T47D (cell line): ENCODE measurements at regions not wholly inside any gene's neighbourhood (a gene's known extent, or its start where the extent isn't known, plus 50 kb on each side); places are given as distances from the start of the nearest gene placed in this dataset.
"Not testable (repeated sequence)": the region's sequence is repeated elsewhere in the genome, so short reads cannot be mapped to it uniquely, and the experiment has no call there.

ENCODE experiments used
- DNase-seq, 2 experiments: peaks; one replicate each; pipeline versions ENCODE4 v3.0.0 to v3.0.0-alpha.2; 2011 to 2012; ENCODE audit warnings: low read depth in 1 of 2, low spot score in 1 of 2
- JUND ChIP-seq: IDR thresholded peaks from 2 replicates; pipeline ENCODE4 v1.6.1; 2012; ENCODE audit warnings: low read depth
- in situ Hi-C: cut with HindIII; loops from 2 replicates; pipeline ENCODE4 v1.10.0; 2016; ENCODE audit warnings: low sequenced_read_pairs, low pct_unique_long_range_greater_than_20kb

- in situ Hi-C loops: no loop called here
- no peak for DNase-seq
- TF ChIP-seq JUND: no peak
Measured at GRCh38 chr4:75158451-75158850, 225.5 kb downstream of the PARM1 start.

DNA sequence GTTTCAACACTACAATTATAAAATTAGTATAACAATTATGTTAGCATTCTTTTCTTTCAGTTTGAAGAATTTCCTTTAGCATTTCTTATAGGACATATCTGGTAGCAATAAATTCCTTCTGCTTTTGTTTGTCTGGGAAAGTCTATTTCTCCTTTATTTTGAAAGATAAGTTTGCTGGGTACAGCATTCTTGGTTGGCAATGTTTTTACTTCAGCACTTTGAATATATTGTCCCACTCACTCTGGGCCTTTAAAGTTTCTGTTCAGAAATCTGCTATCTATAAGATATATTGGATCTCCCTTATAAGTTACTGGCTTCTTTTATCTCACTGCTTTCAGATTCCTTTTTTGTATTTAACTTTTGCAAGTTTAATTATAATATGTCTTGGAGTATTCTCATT is 222.1 kb downstream of the PARM1 start:
- TF ChIP-seq JUND: no peak
- DNase-seq: no peak
- in situ Hi-C loops: no loop called here

DNA sequence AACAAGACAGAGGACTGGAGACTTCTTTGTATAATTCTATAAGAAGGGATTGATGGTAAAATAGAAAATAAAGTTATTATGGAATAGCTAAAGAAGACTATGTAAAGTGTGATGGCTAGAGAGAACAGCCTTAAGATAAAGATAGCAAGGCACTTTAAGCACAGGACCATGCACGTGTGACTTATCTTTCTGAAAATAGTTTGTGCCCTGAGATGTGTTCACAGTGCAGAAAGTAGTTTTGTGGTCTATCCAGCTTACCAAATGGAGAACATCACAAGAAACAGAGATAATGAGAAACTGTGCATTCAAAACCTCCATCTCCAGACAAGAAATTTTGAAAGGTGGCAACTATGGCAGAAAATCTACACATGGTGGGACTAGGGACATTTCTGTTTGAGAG is 213.3 kb downstream of the PARM1 start:
- no peak for DNase-seq
- in situ Hi-C loops: no loop called here
- no peak for TF ChIP-seq JUND

DNA sequence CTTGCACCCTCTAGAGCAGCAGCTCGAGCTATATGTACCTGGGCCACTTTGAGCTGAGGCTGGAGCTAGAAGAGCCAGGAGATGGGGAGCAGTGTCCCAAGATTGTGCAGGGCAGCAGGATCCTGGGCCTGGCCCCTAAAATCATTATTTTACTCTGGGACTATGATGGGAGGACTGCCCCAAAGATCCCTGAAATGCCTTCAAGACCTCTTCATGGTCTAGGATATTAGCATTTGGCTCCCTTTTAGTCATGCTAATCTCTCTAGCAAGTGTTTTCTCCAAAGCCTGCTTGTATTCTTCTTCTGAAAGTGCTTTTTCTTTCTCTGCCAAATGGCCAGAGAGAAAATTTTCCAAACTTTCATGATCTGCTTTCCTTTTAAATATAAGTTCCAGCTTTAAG is 211.6 kb downstream of the PARM1 start:
- no peak for DNase-seq
- TF ChIP-seq JUND: no peak
- in situ Hi-C loops: no loop called here

DNA sequence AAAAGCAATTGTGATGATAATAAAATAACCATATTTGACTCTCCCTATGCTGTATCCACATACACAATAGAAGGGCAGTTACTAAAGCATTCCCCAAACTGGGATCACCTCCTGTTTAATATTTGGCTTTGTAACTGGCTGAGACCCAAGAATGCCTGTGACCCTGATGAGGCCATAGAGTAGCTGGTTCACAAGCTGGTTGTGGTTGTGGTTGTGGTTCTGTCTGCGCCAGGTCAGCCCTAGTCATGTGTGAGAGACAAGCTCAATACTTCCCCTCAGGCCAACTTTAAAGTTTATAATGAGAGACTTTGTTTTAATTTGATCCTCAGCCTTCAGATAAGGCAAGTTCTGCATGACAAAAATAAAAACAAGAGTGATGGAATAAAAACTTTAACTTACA is 209.9 kb downstream of the PARM1 start:
- no peak for DNase-seq
- in situ Hi-C loops: no loop called here
- no peak for TF ChIP-seq JUND

- TF ChIP-seq JUND: no peak
- in situ Hi-C loops: no loop called here
- DNase-seq: no peak
Measured at GRCh38 chr4:75142382-75142781, 209.5 kb downstream of the PARM1 start.

GRCh38 chr4:75141162-75141561 is 208.2 kb downstream of the PARM1 start:
- no peak for TF ChIP-seq JUND
- peak in 1 of 2 experiments; percentile 6 for DNase-seq
- in situ Hi-C loops: no loop called here

GRCh38 chr4:75137302-75137701 is 204.4 kb downstream of the PARM1 start:
- in situ Hi-C loops: no loop called here
- TF ChIP-seq JUND: no peak
- no peak for DNase-seq

- no peak for TF ChIP-seq JUND
- in situ Hi-C loops: no loop called here
- no peak for DNase-seq
Measured at GRCh38 chr4:75135068-75135825, 202.3 kb downstream of the PARM1 start.

DNA sequence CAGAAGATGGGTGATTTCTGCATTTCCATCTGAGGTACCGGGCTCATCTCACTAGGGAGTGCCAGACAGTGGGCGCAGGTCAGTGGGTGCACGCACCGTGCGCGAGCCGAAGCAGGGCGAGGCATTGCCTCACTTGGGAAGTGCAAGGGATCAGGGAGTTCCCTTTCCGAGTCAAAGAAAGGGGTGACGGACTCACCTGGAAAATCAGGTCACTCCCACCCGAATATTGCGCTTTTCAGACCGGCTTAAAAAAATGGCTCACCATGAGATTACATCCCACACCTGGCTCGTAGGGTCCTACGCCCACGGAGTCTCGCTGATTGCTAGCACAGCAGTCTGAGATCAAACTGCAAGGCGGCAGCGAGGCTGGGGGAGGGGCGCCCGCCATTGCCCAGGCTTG is 194.0 kb downstream of the PARM1 start:
- in situ Hi-C loops, DNase-seq: not testable (repeated sequence)

GRCh38 chr4:75126058-75126457 is 193.1 kb downstream of the PARM1 start:
- in situ Hi-C loops: no loop called here
- DNase-seq: no peak

DNA sequence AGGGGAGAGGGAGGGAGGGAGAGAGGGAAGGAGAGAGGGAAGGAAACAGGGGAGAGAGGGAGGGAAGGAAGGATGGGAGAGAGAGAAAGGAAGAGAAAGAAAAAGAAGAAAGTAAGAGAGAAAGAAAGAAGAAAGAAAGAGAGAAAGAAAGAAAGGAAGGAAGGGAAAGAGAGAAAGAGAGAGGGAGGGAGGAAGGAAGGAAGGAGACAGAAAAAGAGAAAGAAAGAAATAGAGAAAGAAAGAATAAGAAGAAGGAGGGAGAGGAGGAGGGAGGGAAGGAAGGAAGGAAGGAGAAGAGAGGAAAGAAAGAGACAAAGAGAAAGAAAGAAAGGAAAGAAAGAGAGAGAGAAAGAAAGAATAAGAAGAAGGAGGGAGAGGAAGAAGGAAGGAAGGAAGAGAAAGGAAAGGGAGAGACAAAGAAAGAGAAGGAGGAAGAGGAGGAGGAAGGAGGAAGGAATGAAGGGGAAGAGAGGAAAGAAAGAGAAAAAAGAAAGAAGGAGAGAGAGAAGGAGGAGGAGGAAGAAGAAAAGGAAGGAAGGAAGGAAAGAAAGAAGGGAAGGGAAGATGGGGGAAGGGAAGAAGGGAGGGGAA is 189.6 kb downstream of the PARM1 start:
- DNase-seq: no peak
- in situ Hi-C loops: no loop called here
- no peak for TF ChIP-seq JUND

More at GRCh38 chr4:75126058-75126457, 193.1 kb downstream of the PARM1 start:
- TF ChIP-seq JUND: no peak

DNA sequence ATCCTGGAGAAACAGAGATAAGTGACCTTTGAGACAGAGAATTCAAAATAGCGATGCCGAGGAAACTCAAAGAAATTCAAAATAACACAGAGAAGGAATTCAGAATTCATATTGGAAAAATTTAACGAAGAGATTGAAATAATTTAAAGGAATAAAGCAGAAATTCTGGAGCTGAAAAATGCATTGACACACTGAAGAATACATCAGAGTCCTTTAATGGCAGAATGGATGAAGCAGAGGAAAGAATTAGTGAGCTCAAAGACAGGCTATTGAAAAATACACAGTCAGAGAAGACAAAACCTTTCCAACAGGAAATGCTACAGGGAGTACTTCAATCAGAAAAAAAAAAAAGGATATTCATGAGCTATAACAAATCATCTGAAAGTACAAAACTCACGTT is 185.8 kb downstream of the PARM1 start:
- in situ Hi-C loops: no loop called here
- no peak for TF ChIP-seq JUND

DNA sequence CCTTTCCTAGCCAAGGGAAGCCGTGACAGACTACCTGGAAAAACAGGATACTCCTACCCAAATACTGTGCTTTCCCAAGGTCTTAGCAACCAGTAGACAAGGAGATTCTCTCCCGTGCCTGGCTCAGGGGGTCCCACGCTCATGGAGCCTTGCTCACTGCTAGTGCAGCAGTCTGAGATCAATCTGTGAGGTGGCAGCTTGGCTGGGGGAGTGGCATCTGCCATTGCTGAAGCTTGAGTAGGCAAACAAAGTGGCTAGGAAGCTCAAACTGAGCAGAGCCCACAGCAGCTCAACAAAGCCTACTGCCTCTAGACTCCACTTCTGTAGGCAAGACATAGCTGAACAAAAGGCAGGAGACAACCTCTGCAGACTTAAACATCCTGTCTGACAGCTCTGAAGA is 177.1 kb downstream of the PARM1 start:
- in situ Hi-C loops: no loop called here
- TF ChIP-seq JUND: no peak
- no peak for DNase-seq

More for the DNA sequence above, 185.8 kb downstream of the PARM1 start:
- DNase-seq: no peak
